CD4-positive, alpha-beta memory T cell (primary cell): ENCODE measurements at regions not wholly inside any gene's neighbourhood (a gene's known extent, or its start where the extent isn't known, plus 50 kb on each side); places are given as distances from the start of the nearest gene placed in this dataset.

Source experiments
- CTCF ChIA-PET: fragments of 350-600 bp; sonication (Branson Sonifier 250); formaldehyde crosslinking; loops from one replicate; lab custom pipeline; 2021; ENCODE audit warnings: inconsistent platforms; ENCODE audit not compliant: partially characterized antibody; lab: Charles Lee
- POLR2A ChIA-PET: fragments of 350-600 bp; sonication (Branson Sonifier 250); formaldehyde crosslinking; loops from one replicate; lab custom pipeline; 2021; ENCODE audit not compliant: partially characterized antibody; lab: Charles Lee
- DNase-seq, 5 donors: peaks; one replicate each; pipeline versions ENCODE4 v3.0.0 to v3.0.0-alpha.2; 2020 to 2022; ENCODE audit warnings: mixed read lengths in 1 of 5
- H3K27ac ChIP-seq: one replicate; pipeline ENCODE4 v1.7.0; 2013; ENCODE audit warnings: low read depth, low read length
- H3K27me3 ChIP-seq: 2 replicates; pipeline ENCODE4 v1.7.0; 2013; ENCODE audit warnings: mild to moderate bottlenecking, low read length, moderate library complexity; ENCODE audit not compliant: insufficient read depth
- H3K36me3 ChIP-seq: 2 replicates; pipeline ENCODE4 v1.7.0; 2013; ENCODE audit warnings: mild to moderate bottlenecking, low read length, moderate library complexity; ENCODE audit not compliant: insufficient read depth
- H3K4me1 ChIP-seq: 2 replicates; pipeline ENCODE4 v1.7.0; 2013; ENCODE audit warnings: mild to moderate bottlenecking, low read length, moderate library complexity; ENCODE audit not compliant: insufficient read depth
- H3K4me3 ChIP-seq, 2 donors: one replicate each; pipeline ENCODE4 v1.7.0; 2013; ENCODE audit warnings: low read length in 2 of 2, mild to moderate bottlenecking in 1 of 2
- H3K9me3 ChIP-seq, 2 donors: one replicate each; pipeline ENCODE4 v1.7.0; 2013; ENCODE audit warnings: low read length in 2 of 2, control low read depth in 1 of 2; ENCODE audit not compliant: control insufficient read depth in 1 of 2
- H3K27ac Mint-ChIP-seq, 7 donors: one replicate each; pipeline ENCODE4 v1.8.0; 2020 to 2021; ENCODE audit warnings: mixed read lengths in 7 of 7, mild to moderate bottlenecking in 6 of 7, inconsistent platforms in 3 of 7, moderate library complexity in 3 of 7
- H3K27me3 Mint-ChIP-seq, 2 donors: one replicate each; pipeline ENCODE4 v1.8.0; 2020 to 2021; ENCODE audit warnings: mixed read lengths in 2 of 2
- H3K36me3 Mint-ChIP-seq, 2 donors: one replicate each; pipeline ENCODE4 v1.8.0; 2020 to 2021; ENCODE audit warnings: mixed read lengths in 2 of 2, inconsistent platforms in 1 of 2, mild to moderate bottlenecking in 1 of 2
- H3K4me1 Mint-ChIP-seq, 4 donors: one replicate each; pipeline ENCODE4 v1.8.0; 2020 to 2021; ENCODE audit warnings: mixed read lengths in 4 of 4, mild to moderate bottlenecking in 1 of 4
- H3K4me3 Mint-ChIP-seq, 8 donors: one replicate each; pipeline ENCODE4 v1.8.0; 2020 to 2021; ENCODE audit warnings: mixed read lengths in 8 of 8, mild to moderate bottlenecking in 7 of 8, moderate library complexity in 6 of 8, inconsistent platforms in 3 of 8
- H3K9me3 Mint-ChIP-seq, 8 donors: one replicate each; pipeline ENCODE4 v1.8.0; 2020 to 2021; ENCODE audit warnings: mixed read lengths in 8 of 8, mild to moderate bottlenecking in 5 of 8, inconsistent platforms in 3 of 8, moderate library complexity in 1 of 8
- intact Hi-C: fragments of 100-400 bp; cut with micrococcal nuclease; formaldehyde crosslinking; loops from one replicate; pipeline ENCODE4 v1.15.1; 2023

DNA sequence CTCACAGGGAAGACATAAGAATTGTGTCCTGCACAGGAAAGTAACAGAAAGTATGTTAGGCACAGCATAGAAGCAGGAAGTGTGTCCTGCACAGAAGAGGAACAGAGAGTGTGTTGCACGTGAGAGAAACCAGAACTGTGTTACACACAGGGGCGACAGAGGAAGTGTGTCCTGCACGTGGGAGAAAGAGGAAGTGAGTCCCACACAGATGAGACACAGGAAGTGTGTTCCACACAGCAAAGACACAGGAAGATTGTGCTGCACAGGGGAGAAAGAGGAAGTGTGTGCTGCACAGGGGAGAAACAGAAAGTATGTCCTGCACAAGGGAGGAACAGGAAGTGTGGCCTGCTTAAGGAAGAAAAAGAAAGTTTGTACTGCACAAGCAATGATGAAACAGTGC is 800.1 kb downstream of the CDY2B start:
- no peak overlapping the region for H3K27ac ChIP-seq
- H3K9me3 ChIP-seq, result no peaks in the 10 kb centered on the region
- H3K27me3 Mint-ChIP-seq, result no peaks in the 10 kb centered on the region
- DNase-seq, result no peak
- peaks cover 3% of the 10 kb centered on the region for H3K4me1 ChIP-seq
- intact Hi-C loops, result no loop called here
- no peaks in the 10 kb centered on the region for H3K27me3 ChIP-seq
- H3K4me3 Mint-ChIP-seq, result peak overlapping the region in 1 of 8 donors; percentile 46
- peak overlapping the region in 1 of 7 donors; percentile 80 for H3K27ac Mint-ChIP-seq
- H3K36me3 ChIP-seq, result no peaks in the 10 kb centered on the region
- peaks cover 0 to 3% of the 10 kb centered on the region in 2 donors for H3K36me3 Mint-ChIP-seq
- POLR2A ChIA-PET, result no interaction called here
- CTCF ChIA-PET, result no interaction called here
- H3K4me3 ChIP-seq, result no peak overlapping the region
- H3K4me1 Mint-ChIP-seq, result peaks cover 0 to 31% (median 8%) of the 10 kb centered on the region in 4 donors
- H3K9me3 Mint-ChIP-seq, result peaks cover 0 to 25% (median 0%) of the 10 kb centered on the region in 8 donors

DNA sequence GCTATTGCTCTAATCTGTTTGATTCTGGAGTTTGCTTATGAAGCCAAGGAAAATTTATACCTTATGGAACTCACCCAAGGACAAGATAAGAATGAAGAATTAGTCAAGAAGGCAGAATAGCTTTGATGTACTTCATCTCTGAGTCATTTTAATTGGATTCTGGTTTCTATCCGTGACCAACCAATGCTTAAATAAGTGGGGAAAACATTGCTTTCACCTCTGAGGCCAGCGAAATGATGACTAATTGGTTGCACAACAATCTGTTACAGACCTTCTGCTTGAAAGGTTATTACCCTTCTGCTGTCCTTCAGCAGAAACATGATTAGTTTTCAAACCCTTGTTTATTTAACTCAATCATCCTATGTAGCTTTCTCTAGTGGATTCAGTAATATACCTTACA is 812.7 kb downstream of the CDY2B start:
- Mint-ChIP-seq H3K4me3 (no peak overlapping the region), H3K9me3 (peaks cover 0 to 14% (median 0%) of the 10 kb centered on the region in 8 donors), H3K4me1 (peaks cover 0 to 13% (median 6%) of the 10 kb centered on the region in 4 donors), H3K27me3 (no peaks in the 10 kb centered on the region), H3K36me3 (peaks cover 0 to 7% of the 10 kb centered on the region in 2 donors), H3K27ac (no peak overlapping the region)
- CTCF ChIA-PET, result no interaction called here
- H3K4me3 ChIP-seq, result no peak overlapping the region
- no peaks in the 10 kb centered on the region for H3K4me1 ChIP-seq
- no peak for DNase-seq
- POLR2A ChIA-PET, result no interaction called here
- H3K27me3 ChIP-seq, result no peaks in the 10 kb centered on the region
- intact Hi-C loops, result no loop called here
- no peaks in the 10 kb centered on the region for H3K9me3 ChIP-seq
- H3K36me3 ChIP-seq, result no peaks in the 10 kb centered on the region
- no peak overlapping the region for H3K27ac ChIP-seq

DNA sequence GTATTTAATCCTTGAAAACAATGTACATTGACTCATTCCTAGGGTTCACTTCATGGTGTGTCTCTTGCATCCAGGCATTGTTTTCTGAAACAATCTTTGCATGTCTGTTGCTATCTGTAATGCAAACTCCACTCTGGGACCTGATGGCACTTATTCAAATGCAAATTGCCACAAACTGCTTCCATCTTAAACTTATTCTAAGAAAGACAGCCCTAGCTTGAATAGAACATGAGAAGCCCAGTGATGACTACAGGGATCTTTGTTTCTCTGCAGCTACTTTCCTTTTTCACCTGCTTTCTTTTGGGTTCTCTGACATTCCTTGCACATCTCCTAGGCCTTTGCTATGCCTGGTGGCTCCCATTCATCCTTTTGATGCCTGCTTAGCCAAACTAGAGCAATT is 827.0 kb downstream of the CDY2B start:
- no peak overlapping the region for H3K27ac Mint-ChIP-seq
- H3K4me1 Mint-ChIP-seq, result no peaks in the 10 kb centered on the region
- H3K27me3 Mint-ChIP-seq, result no peaks in the 10 kb centered on the region
- H3K4me3 Mint-ChIP-seq, result no peak overlapping the region
- ChIA-PET CTCF (no interaction called here), POLR2A (no interaction called here)
- H3K36me3 Mint-ChIP-seq, result no peaks in the 10 kb centered on the region
- H3K4me3 ChIP-seq, result no peak overlapping the region
- peaks cover 0 to 5% (median 0%) of the 10 kb centered on the region in 8 donors for H3K9me3 Mint-ChIP-seq
- no peaks in the 10 kb centered on the region for H3K4me1 ChIP-seq
- no peaks in the 10 kb centered on the region for H3K27me3 ChIP-seq
- H3K27ac ChIP-seq, result no peak overlapping the region
- H3K9me3 ChIP-seq, result no peaks in the 10 kb centered on the region
- intact Hi-C loops, result no loop called here
- DNase-seq, result no peak
- no peaks in the 10 kb centered on the region for H3K36me3 ChIP-seq

DNA sequence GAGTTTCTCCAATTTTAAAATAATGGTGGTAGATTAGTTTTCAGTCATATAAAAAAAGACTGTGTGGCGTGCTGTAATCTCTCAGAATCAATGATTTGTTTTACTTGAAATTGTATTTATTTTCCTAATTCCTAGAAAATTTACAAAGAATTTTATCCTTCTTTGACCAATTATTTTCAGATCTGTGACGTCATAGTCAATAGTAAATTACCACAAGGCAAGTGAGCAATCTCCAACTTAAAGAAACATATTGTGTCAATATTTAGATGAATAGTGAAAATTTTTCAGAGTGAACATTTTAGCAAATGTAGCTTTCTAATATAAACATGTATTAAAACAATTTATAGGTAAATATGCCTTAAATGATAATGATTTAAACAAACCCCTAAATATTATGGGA is 829.6 kb downstream of the CDY2B start:
- ChIA-PET POLR2A (no interaction called here), CTCF (no interaction called here)
- H3K4me3 Mint-ChIP-seq, result no peak overlapping the region
- peaks cover 0 to 2% (median 0%) of the 10 kb centered on the region in 8 donors for H3K9me3 Mint-ChIP-seq
- DNase-seq, result no peak
- H3K36me3 Mint-ChIP-seq, result no peaks in the 10 kb centered on the region
- H3K4me1 Mint-ChIP-seq, result no peaks in the 10 kb centered on the region
- intact Hi-C loops, result no loop called here
- H3K4me3 ChIP-seq, result no peak overlapping the region
- H3K36me3 ChIP-seq, result no peaks in the 10 kb centered on the region
- H3K27ac Mint-ChIP-seq, result no peak overlapping the region
- no peaks in the 10 kb centered on the region for H3K9me3 ChIP-seq
- H3K27me3 ChIP-seq, result no peaks in the 10 kb centered on the region
- H3K27ac ChIP-seq, result no peak overlapping the region
- no peaks in the 10 kb centered on the region for H3K27me3 Mint-ChIP-seq
- H3K4me1 ChIP-seq, result no peaks in the 10 kb centered on the region

DNA sequence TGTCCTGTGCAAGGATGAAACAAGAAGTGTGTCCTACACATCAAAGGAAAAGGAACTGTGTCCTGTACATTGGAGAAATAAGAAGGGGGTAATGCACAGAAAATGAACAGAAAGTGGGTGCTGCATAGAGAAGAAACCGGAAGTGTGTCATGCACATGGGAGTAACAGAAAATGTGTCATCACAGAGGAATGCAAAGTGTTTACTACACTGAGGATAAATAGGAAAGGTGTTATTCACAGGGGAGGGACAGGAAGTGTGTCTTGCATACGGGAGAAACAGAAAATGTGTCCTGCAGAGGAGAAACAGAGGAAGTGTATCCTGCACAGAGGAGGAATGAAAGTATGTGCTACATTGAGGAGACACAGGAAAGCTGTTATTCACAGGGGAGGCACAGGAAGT is 834.9 kb downstream of the CDY2B start:
- POLR2A ChIA-PET, result no interaction called here
- H3K4me1 ChIP-seq, result no peaks in the 10 kb centered on the region
- no peak overlapping the region for H3K27ac ChIP-seq
- H3K27me3 ChIP-seq, result no peaks in the 10 kb centered on the region
- intact Hi-C loops, result no loop called here
- Mint-ChIP-seq H3K27me3 (no peaks in the 10 kb centered on the region), H3K36me3 (no peaks in the 10 kb centered on the region), H3K9me3 (peaks cover 0 to 5% (median 0%) of the 10 kb centered on the region in 8 donors), H3K4me1 (peaks cover 0 to 8% (median 0%) of the 10 kb centered on the region in 4 donors), H3K4me3 (no peak overlapping the region), H3K27ac (no peak overlapping the region)
- no peaks in the 10 kb centered on the region for H3K9me3 ChIP-seq
- no peak for DNase-seq
- CTCF ChIA-PET, result no interaction called here
- H3K36me3 ChIP-seq, result no peaks in the 10 kb centered on the region
- H3K4me3 ChIP-seq, result no peak overlapping the region

DNA sequence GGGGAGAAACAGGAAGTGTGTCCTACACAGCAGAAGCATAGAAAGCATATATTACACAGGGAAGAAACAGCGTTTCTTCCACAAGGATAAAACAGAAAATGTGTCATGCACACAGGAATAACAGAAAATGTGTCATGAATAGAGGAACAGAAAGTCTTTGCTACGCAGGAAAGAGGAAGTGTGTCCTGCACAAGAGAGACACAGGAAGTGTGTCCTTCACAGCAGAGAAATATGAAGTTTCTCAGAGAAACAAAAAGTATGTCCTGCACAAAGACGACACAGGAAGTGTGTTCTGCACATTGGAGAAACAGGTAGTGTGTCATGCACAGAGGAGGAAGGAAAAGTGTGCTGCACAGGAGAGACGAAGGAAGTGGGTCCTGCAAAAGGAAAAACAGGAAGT is 835.3 kb downstream of the CDY2B start:
- H3K4me1 ChIP-seq, result no peaks in the 10 kb centered on the region
- Mint-ChIP-seq H3K27ac (no peak overlapping the region), H3K4me1 (peaks cover 0 to 8% (median 0%) of the 10 kb centered on the region in 4 donors), H3K36me3 (no peaks in the 10 kb centered on the region), H3K27me3 (no peaks in the 10 kb centered on the region), H3K9me3 (peaks cover 0 to 5% (median 0%) of the 10 kb centered on the region in 8 donors), H3K4me3 (no peak overlapping the region)
- POLR2A ChIA-PET, result no interaction called here
- DNase-seq, result no peak
- H3K27ac ChIP-seq, result no peak overlapping the region
- intact Hi-C loops, result no loop called here
- H3K27me3 ChIP-seq, result no peaks in the 10 kb centered on the region
- no peaks in the 10 kb centered on the region for H3K9me3 ChIP-seq
- no peak overlapping the region for H3K4me3 ChIP-seq
- H3K36me3 ChIP-seq, result no peaks in the 10 kb centered on the region
- CTCF ChIA-PET, result no interaction called here

DNA sequence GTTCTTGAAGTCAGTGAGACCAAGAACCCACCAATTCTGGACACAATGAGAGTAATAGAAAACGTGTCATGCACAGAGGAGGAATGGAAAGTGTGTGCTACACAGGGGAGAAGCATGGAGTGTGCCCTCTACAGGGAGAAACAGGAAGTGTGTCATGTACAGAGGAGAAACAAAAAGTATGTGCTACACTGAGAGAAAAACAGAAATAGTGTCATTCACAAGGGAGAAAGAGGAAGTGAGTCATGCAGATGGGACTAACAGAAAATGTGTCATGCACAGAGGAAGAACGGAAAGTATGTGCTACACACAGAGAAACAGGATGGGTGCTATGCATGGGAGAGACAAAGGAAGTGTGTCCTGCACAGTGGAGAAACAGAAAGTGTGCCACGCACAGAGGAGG is 835.7 kb downstream of the CDY2B start:
- POLR2A ChIA-PET, result no interaction called here
- peaks cover 0 to 5% (median 0%) of the 10 kb centered on the region in 8 donors for H3K9me3 Mint-ChIP-seq
- H3K4me1 Mint-ChIP-seq, result peaks cover 0 to 8% (median 0%) of the 10 kb centered on the region in 4 donors
- H3K4me3 ChIP-seq, result no peak overlapping the region
- DNase-seq, result no peak
- no peak overlapping the region for H3K27ac ChIP-seq
- CTCF ChIA-PET, result no interaction called here
- no peaks in the 10 kb centered on the region for H3K27me3 Mint-ChIP-seq
- H3K4me3 Mint-ChIP-seq, result no peak overlapping the region
- no peaks in the 10 kb centered on the region for H3K36me3 Mint-ChIP-seq
- H3K27me3 ChIP-seq, result no peaks in the 10 kb centered on the region
- H3K27ac Mint-ChIP-seq, result no peak overlapping the region
- no peaks in the 10 kb centered on the region for H3K4me1 ChIP-seq
- no peaks in the 10 kb centered on the region for H3K36me3 ChIP-seq
- H3K9me3 ChIP-seq, result no peaks in the 10 kb centered on the region
- intact Hi-C loops, result no loop called here

DNA sequence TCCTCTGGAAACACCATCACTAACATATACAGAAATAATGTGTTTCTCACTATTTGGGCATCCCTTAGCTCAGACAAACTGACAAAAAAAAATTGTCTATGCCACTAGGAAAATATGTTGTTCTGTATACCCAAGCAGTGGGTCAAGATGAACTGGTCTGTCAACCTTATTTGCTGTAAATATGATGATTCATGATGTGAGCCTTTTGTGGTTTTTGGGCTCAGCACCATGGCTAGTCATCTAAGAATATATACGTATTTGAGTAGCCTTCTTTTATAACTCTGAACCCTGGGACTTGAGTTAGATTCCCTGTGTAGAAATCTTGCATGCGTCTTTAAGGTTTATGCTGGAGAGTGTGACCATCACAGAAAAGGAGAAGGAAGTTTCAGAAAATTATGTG is 841.6 kb downstream of the CDY2B start:
- DNase-seq, result no peak
- Mint-ChIP-seq H3K27me3 (no peaks in the 10 kb centered on the region), H3K4me3 (no peak overlapping the region), H3K4me1 (peaks cover 0 to 8% (median 0%) of the 10 kb centered on the region in 4 donors), H3K36me3 (no peaks in the 10 kb centered on the region), H3K27ac (no peak overlapping the region), H3K9me3 (peaks cover 0 to 5% (median 0%) of the 10 kb centered on the region in 8 donors)
- no peak overlapping the region for H3K27ac ChIP-seq
- no peaks in the 10 kb centered on the region for H3K4me1 ChIP-seq
- ChIA-PET CTCF (no interaction called here), POLR2A (no interaction called here)
- H3K36me3 ChIP-seq, result no peaks in the 10 kb centered on the region
- no peaks in the 10 kb centered on the region for H3K9me3 ChIP-seq
- H3K4me3 ChIP-seq, result no peak overlapping the region
- intact Hi-C loops, result no loop called here
- no peaks in the 10 kb centered on the region for H3K27me3 ChIP-seq
